ENCODE measurements at regions not wholly inside any gene's neighbourhood (a gene's known extent, or its start where the extent isn't known, plus 50 kb on each side); places are given as distances from the start of the nearest gene placed in this dataset.

DNA sequence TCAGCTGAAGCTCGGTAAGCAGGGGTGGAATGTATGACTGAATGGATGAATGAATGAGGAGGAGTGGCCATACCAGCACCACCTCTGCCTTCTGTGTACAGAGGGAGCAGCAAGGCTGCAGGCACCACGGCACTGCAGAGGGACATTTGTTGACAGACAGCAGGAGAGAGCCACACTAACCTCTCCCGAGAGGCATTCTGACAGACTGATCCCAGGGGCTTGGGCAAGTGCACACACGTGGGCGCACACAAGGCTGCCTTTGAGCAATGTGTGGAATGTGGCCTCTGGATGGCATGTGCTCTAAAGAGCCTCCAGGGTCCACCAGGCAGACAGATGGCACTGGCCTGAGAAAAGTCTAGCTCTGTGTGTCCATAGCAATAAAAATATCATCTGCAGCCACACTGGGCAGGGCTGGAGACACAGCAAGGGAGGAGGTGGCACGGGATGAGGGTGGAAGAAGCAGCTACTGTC lies 111.8 kb downstream of the ACTL7B start (continued):
- no peak for TF ChIP-seq ZNF225 (CRISPR knock-in tag; IDR thresholded peaks at IDR 0.05)
- TF ChIP-seq SNRNP70 (IDR thresholded peaks at IDR 0.05; ENCODE audit: low read depth, low read length), result no peak
- no peak for TF ChIP-seq MYNN (CRISPR knock-in tag; IDR thresholded peaks at IDR 0.05; ENCODE audit: low read depth)
- no peak for TF ChIP-seq MED13 (CRISPR knock-in tag; IDR thresholded peaks at IDR 0.05)
- TF ChIP-seq ONECUT2 (CRISPR knock-in tag; IDR thresholded peaks at IDR 0.05), result no peak
- TF ChIP-seq TEAD3 (CRISPR knock-in tag; optimal IDR thresholded peaks at IDR 0.05; ENCODE audit: borderline replicate concordance), result peak; percentile 97
- TF ChIP-seq TEF (CRISPR knock-in tag; IDR thresholded peaks at IDR 0.05), result no peak
- TF ChIP-seq, protein P1, sequence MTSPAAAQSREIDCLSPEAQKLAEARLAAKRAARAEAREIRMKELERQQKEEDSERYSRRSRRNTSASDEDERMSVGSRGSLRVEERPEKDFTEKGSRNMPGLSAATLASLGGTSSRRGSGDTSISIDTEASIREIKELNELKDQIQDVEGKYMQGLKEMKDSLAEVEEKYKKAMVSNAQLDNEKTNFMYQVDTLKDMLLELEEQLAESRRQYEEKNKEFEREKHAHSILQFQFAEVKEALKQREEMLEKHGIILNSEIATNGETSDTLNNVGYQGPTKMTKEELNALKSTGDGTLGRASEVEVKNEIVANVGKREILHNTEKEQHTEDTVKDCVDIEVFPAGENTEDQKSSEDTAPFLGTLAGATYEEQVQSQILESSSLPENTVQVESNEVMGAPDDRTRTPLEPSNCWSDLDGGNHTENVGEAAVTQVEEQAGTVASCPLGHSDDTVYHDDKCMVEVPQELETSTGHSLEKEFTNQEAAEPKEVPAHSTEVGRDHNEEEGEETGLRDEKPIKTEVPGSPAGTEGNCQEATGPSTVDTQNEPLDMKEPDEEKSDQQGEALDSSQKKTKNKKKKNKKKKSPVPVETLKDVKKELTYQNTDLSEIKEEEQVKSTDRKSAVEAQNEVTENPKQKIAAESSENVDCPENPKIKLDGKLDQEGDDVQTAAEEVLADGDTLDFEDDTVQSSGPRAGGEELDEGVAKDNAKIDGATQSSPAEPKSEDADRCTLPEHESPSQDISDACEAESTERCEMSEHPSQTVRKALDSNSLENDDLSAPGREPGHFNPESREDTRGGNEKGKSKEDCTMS (CRISPR knock-in tag; conservative IDR thresholded peaks at IDR 0.05), result no peak
- no peak for TF ChIP-seq ZBTB20 (CRISPR knock-in tag; IDR thresholded peaks at IDR 0.05; ENCODE audit: borderline replicate concordance, low read depth)
- no peak for TF ChIP-seq ZNF432 (CRISPR knock-in tag; IDR thresholded peaks at IDR 0.05; ENCODE audit: borderline replicate concordance)
- no peak for TF ChIP-seq ZZZ3 (CRISPR knock-in tag; IDR thresholded peaks at IDR 0.05; ENCODE audit: borderline replicate concordance)
- TF ChIP-seq, protein P2, sequence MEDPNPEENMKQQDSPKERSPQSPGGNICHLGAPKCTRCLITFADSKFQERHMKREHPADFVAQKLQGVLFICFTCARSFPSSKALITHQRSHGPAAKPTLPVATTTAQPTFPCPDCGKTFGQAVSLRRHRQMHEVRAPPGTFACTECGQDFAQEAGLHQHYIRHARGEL (CRISPR knock-in tag; IDR thresholded peaks at IDR 0.05), result no peak
- no peak for TF ChIP-seq THAP11 (CRISPR knock-in tag; IDR thresholded peaks at IDR 0.05)
- no peak for TF ChIP-seq NCOR1 (IDR thresholded peaks at IDR 0.05; ENCODE audit: borderline replicate concordance, low read length)
- no peak for TF ChIP-seq NFKBIZ (CRISPR knock-in tag; IDR thresholded peaks at IDR 0.05)
- no peak for TF ChIP-seq NFAT5 (CRISPR knock-in tag; IDR thresholded peaks at IDR 0.05)
- TF ChIP-seq, protein P3, sequence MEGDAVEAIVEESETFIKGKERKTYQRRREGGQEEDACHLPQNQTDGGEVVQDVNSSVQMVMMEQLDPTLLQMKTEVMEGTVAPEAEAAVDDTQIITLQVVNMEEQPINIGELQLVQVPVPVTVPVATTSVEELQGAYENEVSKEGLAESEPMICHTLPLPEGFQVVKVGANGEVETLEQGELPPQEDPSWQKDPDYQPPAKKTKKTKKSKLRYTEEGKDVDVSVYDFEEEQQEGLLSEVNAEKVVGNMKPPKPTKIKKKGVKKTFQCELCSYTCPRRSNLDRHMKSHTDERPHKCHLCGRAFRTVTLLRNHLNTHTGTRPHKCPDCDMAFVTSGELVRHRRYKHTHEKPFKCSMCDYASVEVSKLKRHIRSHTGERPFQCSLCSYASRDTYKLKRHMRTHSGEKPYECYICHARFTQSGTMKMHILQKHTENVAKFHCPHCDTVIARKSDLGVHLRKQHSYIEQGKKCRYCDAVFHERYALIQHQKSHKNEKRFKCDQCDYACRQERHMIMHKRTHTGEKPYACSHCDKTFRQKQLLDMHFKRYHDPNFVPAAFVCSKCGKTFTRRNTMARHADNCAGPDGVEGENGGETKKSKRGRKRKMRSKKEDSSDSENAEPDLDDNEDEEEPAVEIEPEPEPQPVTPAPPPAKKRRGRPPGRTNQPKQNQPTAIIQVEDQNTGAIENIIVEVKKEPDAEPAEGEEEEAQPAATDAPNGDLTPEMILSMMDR (CRISPR knock-in tag; IDR thresholded peaks at IDR 0.05), result peak; percentile 32; the same call in 1 of the 2 replicates
- no peak for TF ChIP-seq NFE2 (CRISPR knock-in tag; IDR thresholded peaks at IDR 0.05)
- TF ChIP-seq ZNF264 (CRISPR knock-in tag; IDR thresholded peaks at IDR 0.05), result no peak
- TF ChIP-seq KLF9 (CRISPR knock-in tag; IDR thresholded peaks at IDR 0.05; ENCODE audit: low read depth), result no peak
- TF ChIP-seq, protein P4, sequence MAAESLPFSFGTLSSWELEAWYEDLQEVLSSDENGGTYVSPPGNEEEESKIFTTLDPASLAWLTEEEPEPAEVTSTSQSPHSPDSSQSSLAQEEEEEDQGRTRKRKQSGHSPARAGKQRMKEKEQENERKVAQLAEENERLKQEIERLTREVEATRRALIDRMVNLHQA (CRISPR knock-in tag; IDR thresholded peaks at IDR 0.05), result no peak
- TF ChIP-seq ZC3H13 (CRISPR knock-in tag; IDR thresholded peaks at IDR 0.05), result no peak

All from HepG2 (cell line).